Endothelial cell of hepatic sinusoid (primary cell): ENCODE measurements at regions not wholly inside any gene's neighbourhood (a gene's known extent, or its start where the extent isn't known, plus 50 kb on each side); places are given as distances from the start of the nearest gene placed in this dataset.
"Not testable (repeated sequence)": the region's sequence is repeated elsewhere in the genome, so short reads cannot be mapped to it uniquely, and the experiment has no call there.

Experiments used
- in situ Hi-C: cut with HindIII; loops from 2 replicates; pipeline ENCODE4 v1.10.0; 2017; ENCODE audit warnings: low sequenced_read_pairs

GRCh38 chr6:4242601-4243000, 107.2 kb upstream of the ECI2 start:
- in situ Hi-C loops: no loop called here

- in situ Hi-C loops: no loop called here
Observed at GRCh38 chr6:4240148-4240547, 104.8 kb upstream of the ECI2 start.

- in situ Hi-C loops: no loop called here
Observed at GRCh38 chr6:4225161-4225872, 89.9 kb upstream of the ECI2 start.

GRCh38 chr6:4224067-4224978, 88.9 kb upstream of the ECI2 start:
- in situ Hi-C loops: no loop called here

GRCh38 chr6:4220558-4220957, 85.2 kb upstream of the ECI2 start:
- in situ Hi-C loops: no loop called here

- in situ Hi-C loops: not testable (repeated sequence)
Observed at GRCh38 chr6:4218619-4219317, 83.4 kb upstream of the ECI2 start.

GRCh38 chr6:4212588-4212987, 77.2 kb upstream of the ECI2 start:
- in situ Hi-C loops: no loop called here

- in situ Hi-C loops: no loop called here
Observed at GRCh38 chr6:4210629-4211419, 75.4 kb upstream of the ECI2 start.

- in situ Hi-C loops: no loop called here
Observed at GRCh38 chr6:4209196-4209595, 73.8 kb upstream of the ECI2 start.

- in situ Hi-C loops: no loop called here
Observed at GRCh38 chr6:4208158-4208557, 72.8 kb upstream of the ECI2 start.

- in situ Hi-C loops: not testable (repeated sequence)
Observed at GRCh38 chr6:4203642-4204417, 68.5 kb upstream of the ECI2 start.

- in situ Hi-C loops: no loop called here
Observed at GRCh38 chr6:4192627-4193026, 57.3 kb upstream of the ECI2 start.

GRCh38 chr6:4192173-4192572, 56.8 kb upstream of the ECI2 start:
- in situ Hi-C loops: no loop called here

- in situ Hi-C loops: no loop called here
Observed at GRCh38 chr6:4191271-4191721, 55.9 kb upstream of the ECI2 start.

- in situ Hi-C loops: no loop called here
Observed at GRCh38 chr6:4189249-4189648, 53.9 kb upstream of the ECI2 start.

GRCh38 chr6:4188801-4189200, 53.4 kb upstream of the ECI2 start:
- in situ Hi-C loops: no loop called here

GRCh38 chr6:4187480-4187879, 52.1 kb upstream of the ECI2 start:
- in situ Hi-C loops: no loop called here

- in situ Hi-C loops: no loop called here
Observed at GRCh38 chr6:4186385-4186784, 51.0 kb upstream of the ECI2 start.

- in situ Hi-C loops: no loop called here
Observed at GRCh38 chr6:4185846-4186245, 50.5 kb upstream of the ECI2 start.

GRCh38 chr6:4185419-4185818, 50.0 kb upstream of the ECI2 start:
- in situ Hi-C loops: no loop called here
